SK-N-SH (cell line): ENCODE measurements at regions not wholly inside any gene's neighbourhood (a gene's known extent, or its start where the extent isn't known, plus 50 kb on each side); places are given as distances from the start of the nearest gene placed in this dataset.

ENCODE experiments used
- CTCF ChIA-PET: fragments of 300-600, 350-600 bp; formaldehyde crosslinking; extraction: SDS; loops from one replicate; lab custom pipeline; 2021; lab: Yijun Ruan, JAX
- POLR2A ChIA-PET: fragments of 350-600 bp; sonication (Branson Sonifier 250); formaldehyde crosslinking; extraction: SDS; loops from one replicate; lab custom pipeline; 2020; ENCODE audit warnings: antibody characterized with exemption, inconsistent platforms; lab: Yijun Ruan, JAX
- DNase-seq: peaks from one replicate; pipeline ENCODE4 v3.0.0; 2012
- H2AFZ ChIP-seq: fragments of 200-600 bp; sonication (generic); 2 replicates; pipeline ENCODE4 v1.8.1; 2016; ENCODE audit warnings: antibody characterized with exemption, mild to moderate bottlenecking, low read depth
- H3F3A ChIP-seq: fragments of 200-600 bp; sonication (generic); replicated peaks from 2 replicates; pipeline ENCODE3; 2016; ENCODE audit warnings: antibody characterized with exemption, mild to moderate bottlenecking; ENCODE audit not compliant: insufficient read depth
- H3K27ac ChIP-seq, 2 experiments: fragments of 200-500 bp in 1 of 2; fragments of 200-600 bp in 1 of 2; sonication (Bioruptor generic) in 1 of 2; sonication (generic), shearing (Covaris generic) in 1 of 2; 2 replicates each; pipeline versions ENCODE4 v1.5.1 to v1.6.1; 2014 to 2016; ENCODE audit warnings: low read depth in 2 of 2, inconsistent platforms in 1 of 2, low read length in 1 of 2, mild to moderate bottlenecking in 1 of 2, mixed read lengths in 1 of 2
- H3K27me3 ChIP-seq: fragments of 200-600 bp; sonication (generic), shearing (Covaris generic); 2 replicates; pipeline ENCODE4 v1.6.1; 2016; ENCODE audit warnings: mixed run types; ENCODE audit not compliant: insufficient read depth
- H3K36me3 ChIP-seq, 2 experiments: fragments of 200-500 bp in 1 of 2; fragments of 200-600 bp in 1 of 2; sonication (Bioruptor generic) in 1 of 2; sonication (generic) in 1 of 2; replicated peaks in 1 of 2; 2 replicates each; pipeline versions ENCODE3 to v1.5.1; 2014 to 2016; ENCODE audit warnings: low read length in 1 of 2, mild to moderate bottlenecking in 1 of 2; ENCODE audit not compliant: insufficient read depth in 2 of 2, control insufficient read depth in 1 of 2
- H3K4me1 ChIP-seq, 2 experiments: fragments of 200-500 bp in 1 of 2; fragments of 200-600 bp in 1 of 2; sonication (Bioruptor generic) in 1 of 2; sonication (generic), shearing (Covaris generic) in 1 of 2; 2 replicates each; pipeline versions ENCODE4 v1.5.1 to v1.6.1; 2014 to 2016; ENCODE audit warnings: low read depth in 1 of 2, low read length in 1 of 2, mixed run types in 1 of 2; ENCODE audit not compliant: insufficient read depth in 2 of 2, control insufficient read depth in 1 of 2
- H3K4me2 ChIP-seq: fragments of 200-600 bp; sonication (generic), shearing (Covaris generic); 2 replicates; pipeline ENCODE4 v1.6.1; 2017; ENCODE audit warnings: mixed run types
- H3K4me3 ChIP-seq, 2 experiments: fragments of 200-500 bp in 1 of 2; fragments of 200-600 bp in 1 of 2; sonication (Bioruptor generic) in 1 of 2; sonication (generic), shearing (Covaris generic) in 1 of 2; 2 replicates each; pipeline versions ENCODE4 v1.5.1 to v1.8.1; 2014 to 2016; ENCODE audit warnings: low read depth in 2 of 2, inconsistent platforms in 1 of 2, low read length in 1 of 2, mild to moderate bottlenecking in 1 of 2, mixed read lengths in 1 of 2, moderate library complexity in 1 of 2
- H3K79me2 ChIP-seq: fragments of 200-600 bp; sonication (generic); 2 replicates; pipeline ENCODE4 v1.8.1; 2017; ENCODE audit warnings: mild to moderate bottlenecking; ENCODE audit not compliant: insufficient read depth
- H3K9ac ChIP-seq: fragments of 200-600 bp; sonication (generic); 2 replicates; pipeline ENCODE4 v1.6.1; 2017; ENCODE audit warnings: mixed run types
- H3K9me2 ChIP-seq: fragments of 200-600 bp; sonication (generic); 2 replicates; pipeline ENCODE4 v1.6.1; 2017; ENCODE audit warnings: mixed run types
- H3K9me3 ChIP-seq: fragments of 200-600 bp; sonication (generic); 2 replicates; pipeline ENCODE4 v1.6.1; 2017; ENCODE audit warnings: mixed run types, mild to moderate bottlenecking, moderate library complexity
- H4K20me1 ChIP-seq: fragments of 200-600 bp; sonication (generic); 2 replicates; pipeline ENCODE4 v1.6.1; 2017; ENCODE audit warnings: mild to moderate bottlenecking, mixed run types; ENCODE audit not compliant: insufficient read depth
- CHD2 ChIP-seq: fragments of 150-350 bp; IDR thresholded peaks from 2 replicates; pipeline ENCODE4 v1.6.1; 2018; ENCODE audit warnings: low read length; ENCODE audit not compliant: partially characterized antibody
- ELF1 ChIP-seq: IDR thresholded peaks from 2 replicates; pipeline ENCODE4 v1.4.0; 2012
- EP300 ChIP-seq, 2 experiments: IDR thresholded peaks; 2 replicates each; pipeline versions ENCODE4 v1.4.0 to v1.6.1; 2012; ENCODE audit warnings: borderline replicate concordance in 1 of 2, low read depth in 1 of 2, low read length in 1 of 2
- EZH2phosphoT487 ChIP-seq: fragments of 200-600 bp; sonication (generic); IDR thresholded peaks from 2 replicates; pipeline ENCODE4 v1.6.1; 2017; ENCODE audit warnings: low read depth, mixed run types, mild to moderate bottlenecking, antibody characterized with exemption, moderate library complexity, borderline replicate concordance
- FOXJ3 ChIP-seq: sonication (generic); formaldehyde crosslinking; IDR thresholded peaks from 2 replicates; pipeline ENCODE4 v1.5.1; 2020; ENCODE audit warnings: mild to moderate bottlenecking, missing genetic modification reagents
- FOXM1 ChIP-seq: IDR thresholded peaks from 2 replicates; pipeline ENCODE4 v1.4.0; 2012; ENCODE audit warnings: low read depth, mild to moderate bottlenecking
- GATA2 ChIP-seq: sonication (generic); formaldehyde crosslinking; IDR thresholded peaks from 2 replicates; pipeline ENCODE4 v1.5.0; 2020; ENCODE audit warnings: mild to moderate bottlenecking, missing genetic modification reagents
- IRF3 ChIP-seq: fragments of 150-350 bp; IDR thresholded peaks from 2 replicates; pipeline ENCODE4 v1.6.1; 2016; ENCODE audit warnings: mild to moderate bottlenecking, low read depth, low read length
- MEF2A ChIP-seq: IDR thresholded peaks from 2 replicates; pipeline ENCODE4 v1.4.0; 2012; ENCODE audit warnings: low read depth, borderline replicate concordance
- NRF1 ChIP-seq: IDR thresholded peaks from 2 replicates; pipeline ENCODE4 v1.6.1; 2012; ENCODE audit warnings: low read depth, mild to moderate bottlenecking, low read length
- RCOR1 ChIP-seq: fragments of 150-350 bp; IDR thresholded peaks from 2 replicates; pipeline ENCODE4 v1.6.1; 2017; ENCODE audit warnings: antibody characterized with exemption, low read length
- RFX5 ChIP-seq: IDR thresholded peaks from 2 replicates; pipeline ENCODE4 v1.6.1; 2012; ENCODE audit warnings: mild to moderate bottlenecking, improper control_type of control experiment, low read length
- SIN3A ChIP-seq: IDR thresholded peaks from 2 replicates; pipeline ENCODE4 v1.6.1; 2012; ENCODE audit warnings: low read depth, mild to moderate bottlenecking, low read length, moderate library complexity, borderline replicate concordance
- SMC3 ChIP-seq: IDR thresholded peaks from 2 replicates; pipeline ENCODE4 v1.6.1; 2012; ENCODE audit warnings: low read depth, low read length, improper control_type of control experiment
- TAF1 ChIP-seq: IDR thresholded peaks from 2 replicates; pipeline ENCODE4 v1.6.1; 2012; ENCODE audit warnings: low read depth, mild to moderate bottlenecking, low read length, moderate library complexity, borderline replicate concordance
- TEAD4 ChIP-seq: IDR thresholded peaks from 2 replicates; pipeline ENCODE4 v1.4.0; 2012; ENCODE audit warnings: mild to moderate bottlenecking, borderline replicate concordance; ENCODE audit not compliant: insufficient read depth
- ZBTB33 ChIP-seq: IDR thresholded peaks from 2 replicates; pipeline ENCODE4 v1.4.0; 2012; ENCODE audit warnings: low read depth, borderline replicate concordance
- WGBS: methylation state at CpG from one replicate; pipeline ENCODE4 v1.1.6; 2017; ENCODE audit warnings: low lambda C conversion rate; 5-methylcytosine and 5-hydroxymethylcytosine counted together
- TF ChIP-seq, protein P1 (sequence below): IDR thresholded peaks from 2 replicates; pipeline ENCODE4 v1.6.1; 2012; ENCODE audit warnings: mild to moderate bottlenecking, low read depth, low read length, moderate library complexity
- TF ChIP-seq, protein P2 (sequence below): fragments of 150-350 bp; IDR thresholded peaks from 2 replicates; pipeline ENCODE4 v1.6.1; 2017; ENCODE audit warnings: antibody characterized with exemption, low read length, low read depth, borderline replicate concordance
- TF ChIP-seq, protein P3 (sequence below): IDR thresholded peaks from 2 replicates; pipeline ENCODE4 v1.4.0; 2012; ENCODE audit warnings: low read depth
- TF ChIP-seq, protein P4 (sequence below): fragments of 200-600 bp; sonication (generic); IDR thresholded peaks from 2 replicates; pipeline ENCODE4 v1.6.1; 2017; ENCODE audit warnings: antibody characterized with exemption, mild to moderate bottlenecking, moderate library complexity
- TF ChIP-seq, protein P5 (sequence below): IDR thresholded peaks from 2 replicates; pipeline ENCODE4 v1.4.0; 2012; ENCODE audit warnings: low read depth, borderline replicate concordance

DNA sequence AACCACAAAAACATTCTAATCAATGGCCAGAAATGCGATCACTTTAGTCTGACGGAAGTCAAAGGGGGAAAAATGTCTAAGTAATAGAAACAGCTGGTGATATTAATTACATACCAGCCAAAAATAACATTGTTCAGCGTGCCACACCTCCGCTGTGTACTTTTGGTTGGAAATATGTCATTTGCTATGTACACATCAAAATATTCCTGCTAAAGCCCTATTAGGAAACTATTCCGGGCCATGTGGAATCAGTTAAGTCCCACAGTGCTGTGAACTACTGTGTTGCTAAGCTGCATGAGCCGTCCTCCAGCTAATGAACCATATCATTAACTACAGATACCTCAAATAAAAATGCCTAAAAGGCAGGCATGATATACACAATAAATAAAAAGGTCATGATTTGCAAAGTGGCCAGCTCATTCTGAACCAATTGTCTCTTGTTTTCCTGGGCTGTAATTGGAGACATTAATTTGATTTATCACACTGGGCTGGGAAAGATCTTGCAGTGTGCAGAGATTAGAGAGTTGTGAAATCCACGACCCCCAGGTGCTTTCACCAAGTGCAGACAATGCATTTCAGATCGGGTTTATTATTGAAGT is 200.5 kb upstream of the LRTM1 start:
- Histone ChIP-seq H3K36me3 (no peaks in the 10 kb centered on the region), H3K9me2 (no peaks in the 10 kb centered on the region), H3K4me2 (no peak overlapping the region), H2AFZ (no peak overlapping the region), H3K9me3 (no peaks in the 10 kb centered on the region), H3K79me2 (no peaks in the 10 kb centered on the region), H3K9ac (no peak overlapping the region), H3K4me3 (no peak overlapping the region), H3K4me1 (peaks cover 0 to 16% of the 10 kb centered on the region in 2 experiments; a peak in 2 of 4 replicates), H3K27ac (peak overlapping the region in 1 of 2 experiments; percentile 25; a peak in 1 of 4 replicates), H4K20me1 (no peaks in the 10 kb centered on the region), H3F3A (no peaks in the 10 kb centered on the region), H3K27me3 (no peaks in the 10 kb centered on the region)
- WGBS: 36% methylated on average over 8 of the region's 8 CpGs
- POLR2A ChIA-PET: no interaction called here
- DNase-seq: peak; percentile 39
- CTCF ChIA-PET: no interaction called here
- TF ChIP-seq CHD2: peak; percentile 17
- no peak for TF ChIP-seq TEAD4
- no peak for TF ChIP-seq EZH2phosphoT487
- TF ChIP-seq, protein P1, sequence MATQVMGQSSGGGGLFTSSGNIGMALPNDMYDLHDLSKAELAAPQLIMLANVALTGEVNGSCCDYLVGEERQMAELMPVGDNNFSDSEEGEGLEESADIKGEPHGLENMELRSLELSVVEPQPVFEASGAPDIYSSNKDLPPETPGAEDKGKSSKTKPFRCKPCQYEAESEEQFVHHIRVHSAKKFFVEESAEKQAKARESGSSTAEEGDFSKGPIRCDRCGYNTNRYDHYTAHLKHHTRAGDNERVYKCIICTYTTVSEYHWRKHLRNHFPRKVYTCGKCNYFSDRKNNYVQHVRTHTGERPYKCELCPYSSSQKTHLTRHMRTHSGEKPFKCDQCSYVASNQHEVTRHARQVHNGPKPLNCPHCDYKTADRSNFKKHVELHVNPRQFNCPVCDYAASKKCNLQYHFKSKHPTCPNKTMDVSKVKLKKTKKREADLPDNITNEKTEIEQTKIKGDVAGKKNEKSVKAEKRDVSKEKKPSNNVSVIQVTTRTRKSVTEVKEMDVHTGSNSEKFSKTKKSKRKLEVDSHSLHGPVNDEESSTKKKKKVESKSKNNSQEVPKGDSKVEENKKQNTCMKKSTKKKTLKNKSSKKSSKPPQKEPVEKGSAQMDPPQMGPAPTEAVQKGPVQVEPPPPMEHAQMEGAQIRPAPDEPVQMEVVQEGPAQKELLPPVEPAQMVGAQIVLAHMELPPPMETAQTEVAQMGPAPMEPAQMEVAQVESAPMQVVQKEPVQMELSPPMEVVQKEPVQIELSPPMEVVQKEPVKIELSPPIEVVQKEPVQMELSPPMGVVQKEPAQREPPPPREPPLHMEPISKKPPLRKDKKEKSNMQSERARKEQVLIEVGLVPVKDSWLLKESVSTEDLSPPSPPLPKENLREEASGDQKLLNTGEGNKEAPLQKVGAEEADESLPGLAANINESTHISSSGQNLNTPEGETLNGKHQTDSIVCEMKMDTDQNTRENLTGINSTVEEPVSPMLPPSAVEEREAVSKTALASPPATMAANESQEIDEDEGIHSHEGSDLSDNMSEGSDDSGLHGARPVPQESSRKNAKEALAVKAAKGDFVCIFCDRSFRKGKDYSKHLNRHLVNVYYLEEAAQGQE: no peak
- TF ChIP-seq FOXJ3: no peak
- TF ChIP-seq FOXM1: no peak
- TF ChIP-seq MEF2A: no peak
- TF ChIP-seq, protein P2, sequence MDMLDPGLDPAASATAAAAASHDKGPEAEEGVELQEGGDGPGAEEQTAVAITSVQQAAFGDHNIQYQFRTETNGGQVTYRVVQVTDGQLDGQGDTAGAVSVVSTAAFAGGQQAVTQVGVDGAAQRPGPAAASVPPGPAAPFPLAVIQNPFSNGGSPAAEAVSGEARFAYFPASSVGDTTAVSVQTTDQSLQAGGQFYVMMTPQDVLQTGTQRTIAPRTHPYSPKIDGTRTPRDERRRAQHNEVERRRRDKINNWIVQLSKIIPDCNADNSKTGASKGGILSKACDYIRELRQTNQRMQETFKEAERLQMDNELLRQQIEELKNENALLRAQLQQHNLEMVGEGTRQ: no peak
- peak in 1 of 2 experiments; percentile 53; a peak in 2 of 4 replicates for TF ChIP-seq EP300 (IDR thresholded peaks at IDR 0.05; ENCODE audit: borderline replicate concordance in 1 of 2, low read depth in 1 of 2, low read length in 1 of 2)
- TF ChIP-seq GATA2 (CRISPR knock-in tag): peak; percentile 41; the same call in 1 of the 2 replicates
- no peak for TF ChIP-seq NRF1
- TF ChIP-seq IRF3: no peak
- TF ChIP-seq, protein P3, sequence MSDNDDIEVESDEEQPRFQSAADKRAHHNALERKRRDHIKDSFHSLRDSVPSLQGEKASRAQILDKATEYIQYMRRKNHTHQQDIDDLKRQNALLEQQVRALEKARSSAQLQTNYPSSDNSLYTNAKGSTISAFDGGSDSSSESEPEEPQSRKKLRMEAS: no peak
- no peak for TF ChIP-seq RFX5
- TF ChIP-seq, protein P4, sequence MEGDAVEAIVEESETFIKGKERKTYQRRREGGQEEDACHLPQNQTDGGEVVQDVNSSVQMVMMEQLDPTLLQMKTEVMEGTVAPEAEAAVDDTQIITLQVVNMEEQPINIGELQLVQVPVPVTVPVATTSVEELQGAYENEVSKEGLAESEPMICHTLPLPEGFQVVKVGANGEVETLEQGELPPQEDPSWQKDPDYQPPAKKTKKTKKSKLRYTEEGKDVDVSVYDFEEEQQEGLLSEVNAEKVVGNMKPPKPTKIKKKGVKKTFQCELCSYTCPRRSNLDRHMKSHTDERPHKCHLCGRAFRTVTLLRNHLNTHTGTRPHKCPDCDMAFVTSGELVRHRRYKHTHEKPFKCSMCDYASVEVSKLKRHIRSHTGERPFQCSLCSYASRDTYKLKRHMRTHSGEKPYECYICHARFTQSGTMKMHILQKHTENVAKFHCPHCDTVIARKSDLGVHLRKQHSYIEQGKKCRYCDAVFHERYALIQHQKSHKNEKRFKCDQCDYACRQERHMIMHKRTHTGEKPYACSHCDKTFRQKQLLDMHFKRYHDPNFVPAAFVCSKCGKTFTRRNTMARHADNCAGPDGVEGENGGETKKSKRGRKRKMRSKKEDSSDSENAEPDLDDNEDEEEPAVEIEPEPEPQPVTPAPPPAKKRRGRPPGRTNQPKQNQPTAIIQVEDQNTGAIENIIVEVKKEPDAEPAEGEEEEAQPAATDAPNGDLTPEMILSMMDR: no peak
- no peak for TF ChIP-seq ELF1
- no peak for TF ChIP-seq SIN3A
- TF ChIP-seq, protein P5, sequence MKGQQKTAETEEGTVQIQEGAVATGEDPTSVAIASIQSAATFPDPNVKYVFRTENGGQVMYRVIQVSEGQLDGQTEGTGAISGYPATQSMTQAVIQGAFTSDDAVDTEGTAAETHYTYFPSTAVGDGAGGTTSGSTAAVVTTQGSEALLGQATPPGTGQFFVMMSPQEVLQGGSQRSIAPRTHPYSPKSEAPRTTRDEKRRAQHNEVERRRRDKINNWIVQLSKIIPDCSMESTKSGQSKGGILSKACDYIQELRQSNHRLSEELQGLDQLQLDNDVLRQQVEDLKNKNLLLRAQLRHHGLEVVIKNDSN: no peak
- no peak for TF ChIP-seq TAF1
- TF ChIP-seq RCOR1: no peak
- no peak for TF ChIP-seq SMC3
- no peak for TF ChIP-seq ZBTB33
